UCSD-AML1 (cell line): ENCODE measurements at regions not wholly inside any gene's neighbourhood (a gene's known extent, or its start where the extent isn't known, plus 50 kb on each side); places are given as distances from the start of the nearest gene placed in this dataset.

Source experiments
- DNase-seq: peaks from one replicate; lab custom pipeline; 2025; ENCODE audit not compliant: unreplicated experiment; lab: John Stamatoyannopoulos, UW

GRCh38 chr3:80239301-80239700 lies 471.5 kb upstream of the ROBO1 start:
- no peak for DNase-seq

DNA sequence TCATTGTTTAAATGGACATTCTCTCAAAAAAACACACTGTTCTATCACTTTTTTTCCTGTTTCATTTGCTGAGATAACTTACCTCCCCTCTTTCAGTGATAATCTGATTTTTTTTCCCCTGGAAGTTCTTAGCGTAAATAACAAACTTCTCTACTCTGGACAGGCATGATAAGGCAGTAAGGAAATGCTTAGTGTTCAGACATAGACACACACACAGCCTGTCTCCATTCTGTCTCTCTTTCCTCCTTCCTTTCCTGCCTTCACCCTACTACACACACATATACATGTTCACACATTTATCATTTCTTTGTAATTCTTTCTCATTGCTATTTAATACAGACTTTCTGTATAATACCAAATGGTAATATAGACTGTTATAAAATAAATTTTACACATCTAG lies 470.8 kb upstream of the ROBO1 start:
- no peak for DNase-seq

GRCh38 chr3:80238152-80238551 lies 470.4 kb upstream of the ROBO1 start:
- no peak for DNase-seq

DNA sequence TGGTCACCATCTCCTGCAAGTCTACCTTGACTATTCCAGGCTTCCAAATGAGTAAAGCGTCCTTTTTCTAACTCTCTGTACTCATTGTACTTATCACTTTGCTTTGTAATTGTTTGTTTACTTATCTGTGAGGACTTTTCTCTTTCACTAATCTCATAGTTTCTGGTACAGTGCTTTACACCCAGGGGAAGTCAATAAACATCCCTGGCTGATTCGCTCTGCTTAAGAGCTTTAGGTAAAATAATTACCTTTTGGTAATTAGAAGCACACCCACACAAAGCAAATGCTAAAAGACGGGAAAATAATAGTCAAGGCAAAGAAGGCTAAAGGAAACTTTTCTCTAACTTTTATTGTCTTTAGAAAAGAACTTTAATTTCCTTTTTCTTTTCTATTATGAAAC lies 466.9 kb upstream of the ROBO1 start:
- DNase-seq: no peak

- DNase-seq: no peak
These were observed 465.8 kb upstream of the ROBO1 start for GRCh38 chr3:80233576-80233975.

- no peak for DNase-seq
These were observed 465.0 kb upstream of the ROBO1 start for GRCh38 chr3:80232760-80233159.

- DNase-seq: no peak
These were observed 463.2 kb upstream of the ROBO1 start for GRCh38 chr3:80230962-80231361.

- no peak for DNase-seq
These were observed 459.4 kb upstream of the ROBO1 start for GRCh38 chr3:80227216-80227615.

DNA sequence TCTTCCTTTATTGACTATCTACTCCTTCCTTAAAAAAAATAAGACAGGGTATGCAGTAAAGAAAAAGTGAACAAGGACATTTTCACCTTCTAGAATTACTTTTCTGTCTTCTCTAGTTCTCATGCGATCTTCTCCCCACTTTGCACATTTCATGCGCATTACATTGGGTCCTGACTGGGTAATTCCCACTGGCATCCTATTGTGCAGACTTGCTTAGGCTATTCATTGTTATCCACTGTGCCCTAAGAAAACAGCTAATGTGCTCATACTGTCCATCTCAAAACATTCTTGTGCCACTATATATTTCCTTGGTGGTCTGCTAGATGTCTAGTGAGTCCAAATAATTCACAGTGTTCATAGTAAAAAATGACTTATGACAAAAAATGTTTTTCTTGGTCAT lies 447.4 kb upstream of the ROBO1 start:
- DNase-seq: no peak

- DNase-seq: no peak
These were observed 445.3 kb upstream of the ROBO1 start for GRCh38 chr3:80213086-80213485.

DNA sequence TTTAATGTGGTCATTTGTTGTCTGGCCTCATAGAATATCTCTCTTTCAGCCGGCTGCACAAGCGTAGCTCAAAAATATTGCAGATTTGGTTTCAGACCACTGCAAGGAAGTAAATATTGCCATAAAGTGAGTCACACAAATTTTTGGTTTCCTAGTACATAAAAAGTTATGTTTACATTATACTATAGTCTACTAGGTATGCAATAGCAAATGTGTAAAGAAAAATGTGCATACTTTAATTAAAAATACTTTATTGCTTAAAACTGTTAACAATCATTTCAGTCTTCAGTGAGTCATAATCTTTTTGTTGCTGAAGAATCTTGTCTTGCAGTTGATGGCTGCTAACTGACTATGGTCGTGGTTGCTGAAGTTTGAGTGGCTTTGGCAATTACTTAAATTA lies 425.1 kb upstream of the ROBO1 start:
- DNase-seq: no peak

DNA sequence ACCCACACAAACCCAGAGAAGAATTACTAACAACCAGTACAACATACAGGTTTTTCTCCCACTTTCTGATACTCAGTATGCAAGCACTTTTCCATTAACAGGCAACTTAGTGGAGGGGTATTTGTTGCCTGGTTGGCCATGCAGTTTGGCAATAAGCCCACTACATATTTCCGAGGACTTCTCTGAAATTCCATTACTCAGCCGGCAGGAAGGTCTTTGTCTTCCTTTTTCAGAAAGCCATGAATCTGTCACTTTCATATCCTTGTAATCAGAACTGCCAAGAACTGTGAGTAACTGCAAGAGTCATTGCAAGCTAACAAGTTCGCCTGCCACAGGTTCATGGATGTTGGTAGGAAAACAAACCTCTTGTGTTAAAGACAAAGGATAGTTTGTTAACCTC lies 422.3 kb upstream of the ROBO1 start:
- DNase-seq: no peak

- no peak for DNase-seq
These were observed 420.2 kb upstream of the ROBO1 start for GRCh38 chr3:80187981-80188380.

DNA sequence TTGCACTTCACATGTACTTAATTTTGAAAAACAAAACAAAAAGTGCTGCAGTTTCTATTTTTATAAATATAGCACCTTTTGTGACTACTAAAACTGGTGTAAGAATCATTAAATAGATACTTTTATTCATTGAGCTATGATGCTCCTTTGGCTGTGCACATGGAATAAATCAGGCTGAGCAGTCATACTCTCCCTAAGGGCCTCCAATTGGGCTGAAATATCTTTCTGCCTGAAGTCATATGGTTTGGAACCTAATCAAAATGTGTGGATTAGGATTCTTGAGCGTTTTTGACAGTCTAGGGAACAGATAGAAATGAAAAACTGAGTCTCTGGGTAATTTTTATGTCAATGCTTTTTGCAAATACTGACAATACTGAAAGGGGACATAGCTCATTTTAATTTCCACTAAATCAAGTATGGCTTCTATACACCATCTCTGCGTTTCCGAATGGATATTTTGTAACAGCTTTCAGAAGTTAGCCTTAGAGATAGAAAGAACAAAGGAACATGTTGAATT lies 392.2 kb upstream of the ROBO1 start:
- DNase-seq: no peak

GRCh38 chr3:80158332-80158731 lies 390.5 kb upstream of the ROBO1 start:
- no peak for DNase-seq

GRCh38 chr3:80157546-80157945 lies 389.7 kb upstream of the ROBO1 start:
- no peak for DNase-seq

GRCh38 chr3:80152692-80153091 lies 384.9 kb upstream of the ROBO1 start:
- no peak for DNase-seq

DNA sequence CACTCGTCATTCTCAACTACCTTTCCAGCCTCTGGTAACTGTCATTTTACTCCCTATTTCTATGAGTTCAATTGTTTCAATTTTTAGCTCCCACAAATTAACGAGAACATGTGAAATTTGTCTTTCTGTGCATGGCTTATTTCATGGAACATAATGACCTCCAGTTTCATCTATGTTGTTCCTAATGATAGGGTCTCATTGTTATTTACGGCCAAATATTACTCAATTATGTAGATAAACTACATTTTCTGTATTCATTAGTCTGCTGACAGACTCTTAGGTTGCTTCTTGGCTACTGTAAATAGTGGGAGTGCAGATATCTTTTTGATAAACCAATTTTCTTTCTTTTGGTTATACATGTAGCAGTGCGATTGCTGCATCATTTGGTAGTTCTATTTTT lies 374.9 kb upstream of the ROBO1 start:
- DNase-seq: no peak

DNA sequence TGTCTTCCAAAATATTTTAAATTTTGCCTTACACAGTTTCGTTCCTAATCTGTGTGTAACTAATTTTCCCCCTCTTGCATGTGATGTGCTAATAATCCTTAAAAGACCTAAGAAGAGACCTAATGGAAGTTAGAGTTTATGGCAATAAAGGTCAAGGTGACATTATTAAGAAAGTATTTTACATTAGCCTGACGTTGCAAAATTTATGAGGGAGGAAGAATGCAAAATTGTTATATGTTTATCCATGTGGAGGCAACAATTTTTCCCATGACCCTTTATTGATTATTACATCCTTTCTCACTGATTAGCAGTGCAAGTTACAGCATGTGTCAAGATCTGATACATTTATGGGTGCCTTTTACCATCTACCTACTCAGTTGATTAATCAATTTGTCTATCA lies 373.8 kb upstream of the ROBO1 start:
- DNase-seq: no peak

DNA sequence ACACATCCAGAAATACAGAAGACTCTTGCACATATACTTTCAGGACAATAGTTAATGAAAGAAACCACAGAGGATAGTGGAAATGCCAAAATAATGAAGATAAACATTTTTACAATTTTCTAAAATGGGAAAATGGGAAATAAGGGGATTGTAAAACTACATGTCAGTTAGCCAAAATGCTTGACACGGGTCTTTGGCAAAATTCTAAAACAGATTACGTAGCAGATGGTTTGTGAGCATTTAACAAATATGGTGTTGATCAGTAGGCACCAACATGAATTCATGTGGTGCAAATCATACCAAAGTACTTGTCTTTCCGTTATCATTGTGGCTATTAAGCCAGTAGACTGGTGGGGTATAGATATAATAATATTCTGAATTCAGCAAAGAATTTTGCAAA lies 348.5 kb upstream of the ROBO1 start:
- no peak for DNase-seq

- no peak for DNase-seq
These were observed 346.9 kb upstream of the ROBO1 start for GRCh38 chr3:80114694-80115093.

DNA sequence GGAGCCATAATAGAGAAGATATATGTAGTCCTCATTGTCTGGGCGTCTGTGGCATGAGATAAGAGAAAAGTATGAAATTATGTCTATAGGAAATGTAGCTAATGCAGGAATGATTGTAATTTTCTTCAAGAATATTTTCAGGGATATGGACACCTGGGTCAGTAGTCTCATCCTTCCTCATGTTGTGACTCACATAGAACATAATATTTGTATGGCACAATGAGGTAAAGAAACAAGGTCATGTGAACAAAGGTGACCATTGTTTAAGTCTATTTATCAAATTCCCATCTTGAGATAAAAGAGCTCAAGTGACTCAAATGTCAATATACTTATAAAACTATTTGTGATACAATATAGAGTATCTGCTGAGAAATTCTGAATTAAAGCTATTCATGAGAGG lies 345.5 kb upstream of the ROBO1 start:
- DNase-seq: no peak

DNA sequence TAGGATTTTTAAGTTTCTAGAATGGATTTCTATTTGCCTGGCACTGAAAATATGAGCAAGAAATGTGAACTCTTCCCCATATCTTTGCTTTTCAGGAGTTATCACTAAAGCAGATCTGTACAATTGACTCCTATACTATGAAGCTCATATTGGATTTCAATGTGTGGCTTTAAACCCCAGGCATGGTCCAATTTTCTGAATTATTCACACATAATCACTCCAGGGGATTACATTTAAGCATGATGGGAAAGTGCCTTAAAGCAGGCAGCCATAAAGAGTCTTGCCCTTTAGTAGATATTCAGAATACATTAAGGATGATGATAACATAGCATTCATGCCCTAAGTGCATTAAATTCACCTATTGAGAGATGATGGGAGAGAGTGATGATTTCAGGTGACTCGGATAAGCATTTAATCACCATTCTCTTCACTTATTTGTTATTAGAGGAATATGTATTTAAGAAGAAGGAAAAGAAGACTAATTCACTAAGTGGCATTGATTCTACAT lies 331.8 kb upstream of the ROBO1 start:
- DNase-seq: no peak

DNA sequence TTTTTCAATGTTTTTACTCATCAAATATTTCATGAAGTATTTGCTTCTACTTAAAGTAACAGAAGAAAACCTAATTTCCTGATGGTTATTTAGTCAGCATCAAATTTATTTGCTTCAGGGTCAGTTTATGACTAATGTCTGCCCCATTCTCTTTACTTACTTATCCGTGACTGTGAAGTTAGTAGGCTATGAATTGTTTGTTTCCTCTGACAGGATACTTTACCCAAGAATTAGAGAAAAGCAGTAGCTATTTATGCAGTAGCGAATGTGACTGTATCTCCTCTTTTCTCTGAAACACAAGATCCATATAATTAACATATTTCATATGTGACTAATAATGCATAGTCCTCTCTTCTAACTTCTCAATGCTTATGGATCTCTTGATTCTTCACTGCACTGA lies 329.9 kb upstream of the ROBO1 start:
- DNase-seq: no peak
